Neuronal stem cell (in vitro differentiated cells): ENCODE measurements at regions not wholly inside any gene's neighbourhood (a gene's known extent, or its start where the extent isn't known, plus 50 kb on each side); places are given as distances from the start of the nearest gene placed in this dataset. TPM values are rescaled to one million over a fixed set of nuclear protein-coding genes. Genes with fewer than 3 reads are reported as not detected.

Source experiments
- DNase-seq: peaks from one replicate; pipeline ENCODE4 v3.0.0-alpha.2; 2013; ENCODE audit warnings: low spot score
- H2AFZ ChIP-seq: one replicate; pipeline ENCODE4 v1.6.1; 2013; ENCODE audit warnings: mild to moderate bottlenecking, low read length, inconsistent platforms
- H2AK5ac ChIP-seq: 2 replicates; pipeline ENCODE4 v1.6.1; 2013; ENCODE audit warnings: low read depth, mild to moderate bottlenecking, inconsistent platforms, low read length, moderate library complexity, mixed read lengths
- H2BK120ac ChIP-seq: 2 replicates; pipeline ENCODE4 v1.6.1; 2013; ENCODE audit warnings: low read depth, mild to moderate bottlenecking, inconsistent platforms, low read length, moderate library complexity, mixed read lengths
- H2BK12ac ChIP-seq: one replicate; pipeline ENCODE4 v1.6.1; 2013; ENCODE audit warnings: low read length, inconsistent platforms
- H2BK15ac ChIP-seq: 2 replicates; pipeline ENCODE4 v1.6.1; 2013; ENCODE audit warnings: mild to moderate bottlenecking, low read length, inconsistent platforms, mixed read lengths
- H2BK5ac ChIP-seq: one replicate; pipeline ENCODE4 v1.6.1; 2013; ENCODE audit warnings: inconsistent platforms, mild to moderate bottlenecking, low read length, moderate library complexity
- H3K14ac ChIP-seq: one replicate; pipeline ENCODE4 v1.6.1; 2013; ENCODE audit warnings: low read length, inconsistent platforms
- H3K18ac ChIP-seq: 2 replicates; pipeline ENCODE4 v1.6.1; 2013; ENCODE audit warnings: low read length, inconsistent platforms
- H3K23ac ChIP-seq: 2 replicates; pipeline ENCODE4 v1.6.1; 2013; ENCODE audit warnings: low read depth, mild to moderate bottlenecking, mixed read lengths, low read length, inconsistent platforms; ENCODE audit not compliant: poor library complexity
- H3K27ac ChIP-seq: replicated peaks from 3 replicates; pipeline ENCODE4 v1.5.1; 2013; ENCODE audit warnings: low read length, inconsistent platforms
- H3K27me3 ChIP-seq, 3 experiments: 2 replicates each; pipeline ENCODE4 v1.6.1; 2013; ENCODE audit warnings: low read length in 3 of 3, mild to moderate bottlenecking in 2 of 3, inconsistent platforms in 1 of 3, low read depth in 1 of 3, mixed read lengths in 1 of 3, moderate library complexity in 1 of 3; ENCODE audit not compliant: control insufficient read depth in 3 of 3, insufficient read depth in 3 of 3
- H3K36me3 ChIP-seq, 2 donors: replicated peaks in 1 of 2; 2 replicates each; pipeline ENCODE4 v1.6.1; 2013; ENCODE audit warnings: low read length in 2 of 2; ENCODE audit not compliant: control insufficient read depth in 2 of 2, insufficient read depth in 2 of 2
- H3K4ac ChIP-seq: 2 replicates; pipeline ENCODE4 v1.6.1; 2013; ENCODE audit warnings: inconsistent platforms, mild to moderate bottlenecking, low read length, moderate library complexity
- H3K4me1 ChIP-seq, 2 donors: 1 replicate in 1 of 2; 2 replicates in 1 of 2; pipeline ENCODE4 v1.6.1; 2013; ENCODE audit warnings: low read length in 2 of 2, low read depth in 1 of 2; ENCODE audit not compliant: control insufficient read depth in 2 of 2, insufficient read depth in 1 of 2
- H3K4me2 ChIP-seq: one replicate; pipeline ENCODE4 v1.6.1; 2013; ENCODE audit warnings: mild to moderate bottlenecking, low read length, inconsistent platforms; ENCODE audit not compliant: insufficient read depth, poor library complexity, severe bottlenecking
- H3K4me3 ChIP-seq, 2 donors: 2 replicates each; pipeline ENCODE4 v1.5.1; 2013; ENCODE audit warnings: low read length in 2 of 2, mild to moderate bottlenecking in 2 of 2, inconsistent platforms in 1 of 2, moderate library complexity in 1 of 2
- H3K79me1 ChIP-seq: one replicate; pipeline ENCODE4 v1.6.1; 2013; ENCODE audit warnings: low read depth, mild to moderate bottlenecking, inconsistent platforms, low read length, moderate library complexity
- H3K9ac ChIP-seq: one replicate; pipeline ENCODE4 v1.6.1; 2013; ENCODE audit warnings: mild to moderate bottlenecking, low read depth, low read length, inconsistent platforms; ENCODE audit not compliant: poor library complexity
- H3K9me3 ChIP-seq, 2 donors: replicated peaks in 1 of 2; 2 replicates each; pipeline versions ENCODE3 to v1.6.1; 2013; ENCODE audit warnings: low read length in 2 of 2, mild to moderate bottlenecking in 2 of 2, inconsistent platforms in 1 of 2, low read depth in 1 of 2, mixed read lengths in 1 of 2, moderate library complexity in 1 of 2; ENCODE audit not compliant: control insufficient read depth in 2 of 2, insufficient read depth in 1 of 2
- H4K8ac ChIP-seq: one replicate; pipeline ENCODE4 v1.6.1; 2013; ENCODE audit warnings: low read depth, mild to moderate bottlenecking, inconsistent platforms, low read length, moderate library complexity
- H4K91ac ChIP-seq: one replicate; pipeline ENCODE4 v1.6.1; 2013; ENCODE audit warnings: low read length, low read depth, mild to moderate bottlenecking, inconsistent platforms; ENCODE audit not compliant: poor library complexity
- WGBS, 2 donors: extraction: QIAGEN DNeasy Blood & Tissue Kit; methylation state at CpG; one replicate each; pipeline ENCODE4 v1.1.7; 2013; ENCODE audit warnings: missing lambda C conversion rate in 2 of 2, mixed read lengths in 1 of 2; ENCODE audit not compliant: insufficient read length in 2 of 2, insufficient replicate concordance in 1 of 2; ENCODE audit errors: extremely low coverage in 2 of 2; 5-methylcytosine and 5-hydroxymethylcytosine counted together
- small RNA-seq: library from polyadenylated mRNA; stranded (forward); fragments of <200 nt; extraction: miRNeasy Mini kit (QIAGEN cat#:217004); gene quantifications from one replicate; pipeline ENCODE3, GENCODE V24; 2013; ENCODE audit not compliant: insufficient read depth

- H3K79me1 ChIP-seq, result no peaks in the 10 kb centered on the region
- H3K27me3 ChIP-seq, result no peaks in the 10 kb centered on the region
- H2BK15ac ChIP-seq, result no peak overlapping the region
- H3K4ac ChIP-seq, result no peak overlapping the region
- no peaks in the 10 kb centered on the region for H3K4me1 ChIP-seq
- no peak for DNase-seq
- no peak overlapping the region for H2BK12ac ChIP-seq
- H4K91ac ChIP-seq, result no peak overlapping the region
- H3K14ac ChIP-seq, result no peak overlapping the region
- no peak overlapping the region for H3K27ac ChIP-seq
- H3K9me3 ChIP-seq, result no peaks in the 10 kb centered on the region
- no peak overlapping the region for H2BK120ac ChIP-seq
- no peak overlapping the region for H3K9ac ChIP-seq
- H2AK5ac ChIP-seq, result no peak overlapping the region
- no peaks in the 10 kb centered on the region for H3K36me3 ChIP-seq
- H2BK5ac ChIP-seq, result no peak overlapping the region
- no peak overlapping the region for H3K23ac ChIP-seq
- no peak overlapping the region for H3K4me3 ChIP-seq
- H2AFZ ChIP-seq, result no peak overlapping the region
- no CpG with 5 or more reads among the region's 46 CpGs for WGBS, 2 donors
- no peak overlapping the region for H4K8ac ChIP-seq
- no peak overlapping the region for H3K18ac ChIP-seq
- H3K4me2 ChIP-seq, result no peak overlapping the region
Observed at GRCh38 chr6:1554476-1555310, 55.0 kb upstream of the FOXC1 start.

GRCh38 chr6:1558388-1558787, 51.3 kb upstream of the FOXC1 start:
- Histone ChIP-seq H3K4me3 (no peak overlapping the region), H4K91ac (no peak overlapping the region), H4K8ac (no peak overlapping the region), H3K27me3 (no peaks in the 10 kb centered on the region), H2BK5ac (no peak overlapping the region), H2BK12ac (no peak overlapping the region), H2AK5ac (no peak overlapping the region), H2AFZ (no peak overlapping the region), H3K4me1 (no peaks in the 10 kb centered on the region), H2BK120ac (no peak overlapping the region), H3K14ac (no peak overlapping the region), H3K4ac (no peak overlapping the region), H3K9ac (no peak overlapping the region), H3K23ac (no peak overlapping the region), H3K79me1 (no peaks in the 10 kb centered on the region), H3K9me3 (no peaks in the 10 kb centered on the region), H3K18ac (no peak overlapping the region), H3K36me3 (no peaks in the 10 kb centered on the region), H3K27ac (no peak overlapping the region), H2BK15ac (no peak overlapping the region), H3K4me2 (no peak overlapping the region)
- DNase-seq, result no peak
- WGBS, 2 donors, result no CpG with 5 or more reads among the region's 11 CpGs

Small RNAs in the stretch of these regions (small RNA-seq; reads per million reads assigned to genes)
- not detected for gene RN7SL352P
